Caki2 (cell line): ENCODE measurements at regions not wholly inside any gene's neighbourhood (a gene's known extent, or its start where the extent isn't known, plus 50 kb on each side); places are given as distances from the start of the nearest gene placed in this dataset.

ENCODE experiments used
- DNase-seq: peaks from one replicate; pipeline ENCODE4 v3.0.0-alpha.2; 2015; ENCODE audit warnings: low read depth
- in situ Hi-C: cut with HindIII; loops from 2 replicates; pipeline ENCODE4 v1.10.0; 2016; ENCODE audit warnings: low sequenced_read_pairs, low pct_unique_long_range_greater_than_20kb, mixed read lengths

DNA sequence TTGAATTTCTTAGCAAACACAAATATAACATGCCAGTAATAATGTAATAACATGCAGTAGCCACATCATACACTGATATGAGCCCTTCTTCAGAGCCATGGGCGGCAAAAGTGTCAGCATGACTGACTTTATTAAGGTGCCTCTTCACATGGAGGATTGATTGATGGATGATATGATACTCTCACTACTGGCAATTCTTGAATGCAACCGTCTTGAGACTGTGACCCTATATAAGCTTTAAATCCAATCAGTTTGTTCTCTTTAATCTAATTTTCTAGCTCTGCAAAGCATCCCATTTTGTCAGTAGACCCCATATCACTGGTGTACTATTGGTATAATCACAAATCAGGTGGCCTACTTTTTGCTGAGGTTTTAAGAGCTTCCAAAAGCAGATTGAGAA lies 463.7 kb upstream of the ROBO2 start:
- DNase-seq: no peak
- in situ Hi-C loops: no loop called here

DNA sequence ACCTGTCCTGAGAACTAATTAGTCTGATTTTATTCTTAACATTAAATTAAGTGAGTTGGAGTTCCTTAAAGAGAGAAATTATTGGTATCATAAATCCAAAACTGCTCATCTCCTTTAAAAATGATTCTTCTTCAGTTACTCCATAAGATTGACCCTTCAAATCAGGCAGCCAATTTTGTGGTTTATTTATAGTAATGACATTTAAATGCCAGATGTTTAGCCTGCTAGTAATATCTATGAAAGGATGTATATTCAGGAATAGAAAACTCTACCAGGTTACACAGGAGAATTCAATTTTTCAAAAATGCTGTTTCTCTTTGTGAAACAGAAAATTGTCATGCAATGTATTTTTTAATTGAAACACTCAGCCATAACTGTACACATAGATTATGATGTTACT lies 457.8 kb upstream of the ROBO2 start:
- in situ Hi-C loops: no loop called here
- DNase-seq: no peak

DNA sequence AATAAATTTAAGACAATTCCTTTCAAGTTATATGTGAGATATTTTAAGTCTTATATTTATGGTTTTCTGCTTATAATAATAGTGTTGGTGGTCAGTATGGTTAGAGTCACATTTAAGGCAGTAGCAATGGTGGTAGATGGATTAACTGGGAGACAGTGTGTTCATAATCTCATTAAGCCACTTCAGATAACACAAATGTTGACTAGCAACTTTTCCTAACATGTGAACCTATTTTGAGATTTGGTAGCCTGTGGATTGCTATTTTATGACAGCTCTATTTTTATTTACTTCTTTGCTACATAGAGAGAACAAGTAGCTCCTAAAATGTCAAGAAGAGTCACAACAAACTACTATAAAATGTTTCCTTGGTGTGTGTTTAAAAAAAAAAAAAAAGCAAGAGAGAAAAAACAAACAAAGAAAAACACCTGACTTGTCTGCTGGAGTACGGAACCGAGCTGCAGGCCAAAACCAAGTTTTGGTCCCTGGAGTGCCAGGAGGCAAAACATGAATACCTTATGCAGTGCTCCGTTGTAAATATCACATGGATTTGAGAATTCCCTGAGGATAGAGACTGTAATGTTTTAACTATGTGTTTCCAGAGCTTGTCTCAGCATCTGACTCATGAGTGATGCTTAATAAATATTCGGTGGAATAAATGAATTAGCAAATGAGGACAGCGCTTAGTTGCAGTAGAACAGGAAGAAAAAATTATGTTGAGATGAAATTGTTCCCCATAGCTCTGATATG lies 457.1 kb upstream of the ROBO2 start:
- DNase-seq: no peak
- in situ Hi-C loops: no loop called here

DNA sequence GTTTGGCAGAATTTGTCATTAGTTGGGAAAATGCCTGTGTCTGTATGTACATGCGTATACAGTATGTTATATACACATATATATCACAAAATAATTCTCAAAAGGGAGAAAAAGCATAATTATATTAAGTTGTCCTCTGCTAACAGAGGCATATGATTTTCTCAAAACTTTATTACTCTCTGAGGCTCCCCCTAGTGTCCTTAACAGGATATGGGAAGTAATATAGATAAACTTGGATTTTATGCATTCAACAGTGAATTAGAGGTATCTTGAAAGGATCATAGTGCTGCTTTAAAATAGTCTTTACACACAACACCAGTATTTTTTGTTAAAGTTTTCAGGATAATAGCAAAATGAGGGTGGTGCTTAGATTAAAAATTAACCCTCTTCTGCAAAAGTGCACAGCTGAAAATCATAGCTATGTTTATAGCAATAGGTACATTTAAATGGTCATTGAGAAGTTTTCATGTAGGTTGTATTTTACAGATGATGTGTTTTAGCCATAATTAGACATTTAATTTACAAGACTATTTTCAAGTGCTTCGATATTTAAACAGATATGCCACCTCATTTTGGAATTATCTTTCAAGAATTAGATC lies 454.0 kb upstream of the ROBO2 start:
- no peak for DNase-seq
- in situ Hi-C loops: no loop called here

DNA sequence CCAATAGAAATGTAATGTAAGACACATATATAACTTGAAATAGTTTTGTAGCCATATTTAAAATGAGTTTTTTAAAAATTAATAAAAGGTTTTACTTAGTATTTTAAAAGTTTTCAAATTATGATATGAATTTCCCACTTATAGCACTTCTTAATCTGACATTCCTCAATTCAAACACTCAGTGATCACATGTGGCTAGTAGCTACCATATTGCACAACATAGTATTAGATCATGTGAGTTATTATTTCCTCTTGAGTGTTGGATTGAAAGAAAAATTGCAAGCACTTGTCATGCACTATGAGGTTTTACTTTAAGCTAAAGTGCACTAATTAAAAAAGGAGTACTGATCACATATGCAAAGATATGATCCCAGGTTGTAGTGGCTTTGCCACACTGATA lies 453.4 kb upstream of the ROBO2 start:
- DNase-seq: no peak
- in situ Hi-C loops: no loop called here

- in situ Hi-C loops: no loop called here
- no peak for DNase-seq
Observed at GRCh38 chr3:76610150-76610549, 429.7 kb upstream of the ROBO2 start.

DNA sequence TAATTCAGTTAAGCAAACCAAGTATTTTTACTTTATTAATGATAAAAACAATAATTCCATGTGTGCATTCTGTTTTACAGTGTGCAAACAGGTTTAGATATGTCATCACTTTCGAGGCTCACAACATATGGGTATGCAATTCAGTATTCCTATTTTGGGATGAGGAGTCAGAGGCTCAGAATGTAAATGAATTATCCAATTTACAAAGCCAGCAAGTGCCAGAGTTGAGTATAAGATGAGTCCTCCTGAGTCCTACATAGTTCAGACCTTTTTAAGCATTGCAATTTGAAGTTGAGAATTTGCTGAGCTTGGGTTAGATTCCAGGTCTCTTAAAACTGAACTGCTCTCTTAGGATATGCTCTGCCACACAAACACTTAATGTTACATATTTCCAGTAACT lies 424.2 kb upstream of the ROBO2 start:
- DNase-seq: no peak
- in situ Hi-C loops: no loop called here

GRCh38 chr3:76624164-76624563 lies 415.7 kb upstream of the ROBO2 start:
- in situ Hi-C loops: no loop called here
- DNase-seq: no peak

DNA sequence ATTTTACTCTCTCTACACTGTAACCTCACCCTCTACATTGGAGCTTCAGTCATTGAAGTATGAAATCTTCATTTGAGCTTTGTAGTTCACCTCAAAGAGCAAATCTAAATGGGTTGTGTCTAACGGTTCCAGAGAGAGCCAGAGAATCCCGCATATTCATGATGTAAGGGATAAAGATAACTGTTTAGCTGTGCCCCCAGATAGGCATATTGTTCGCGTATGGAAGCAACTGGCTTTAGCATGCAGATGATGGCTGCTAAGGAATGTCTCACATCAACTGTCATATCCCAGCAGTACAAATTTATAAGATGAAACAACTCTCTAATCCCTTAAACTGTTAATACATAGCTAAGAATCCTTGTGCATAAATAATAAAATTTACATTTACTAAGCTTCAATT lies 412.7 kb upstream of the ROBO2 start:
- no peak for DNase-seq
- in situ Hi-C loops: no loop called here

DNA sequence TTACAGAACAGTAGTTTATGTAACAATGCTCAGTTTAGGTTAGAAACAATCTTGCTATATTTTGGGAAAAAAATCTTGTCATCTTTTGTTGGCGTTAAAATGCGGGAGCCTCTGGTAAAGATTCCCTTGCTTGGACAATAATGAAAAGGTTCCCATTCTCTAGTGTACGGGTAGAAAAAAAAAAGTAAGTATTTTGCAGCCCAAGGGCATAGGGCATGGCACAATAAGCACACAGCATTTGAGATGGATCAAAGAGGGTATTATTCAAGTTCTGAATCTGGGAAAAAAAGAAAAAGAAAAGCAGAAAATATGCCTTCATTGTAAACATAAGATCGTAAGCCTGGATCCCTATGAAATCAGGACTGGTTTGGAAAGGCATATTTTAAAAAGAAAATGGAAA lies 408.6 kb upstream of the ROBO2 start:
- in situ Hi-C loops: no loop called here

GRCh38 chr3:76638006-76638405 lies 401.9 kb upstream of the ROBO2 start:
- no peak for DNase-seq
- in situ Hi-C loops: no loop called here

More for the DNA sequence above, 408.6 kb upstream of the ROBO2 start:
- no peak for DNase-seq

GRCh38 chr3:76643623-76644304 lies 396.1 kb upstream of the ROBO2 start:
- DNase-seq: no peak
- in situ Hi-C loops: no loop called here

GRCh38 chr3:76644305-76644675 lies 395.6 kb upstream of the ROBO2 start:
- in situ Hi-C loops: no loop called here
- DNase-seq: no peak

- in situ Hi-C loops: no loop called here
- DNase-seq: no peak
Observed at GRCh38 chr3:76645724-76646123, 394.2 kb upstream of the ROBO2 start.

DNA sequence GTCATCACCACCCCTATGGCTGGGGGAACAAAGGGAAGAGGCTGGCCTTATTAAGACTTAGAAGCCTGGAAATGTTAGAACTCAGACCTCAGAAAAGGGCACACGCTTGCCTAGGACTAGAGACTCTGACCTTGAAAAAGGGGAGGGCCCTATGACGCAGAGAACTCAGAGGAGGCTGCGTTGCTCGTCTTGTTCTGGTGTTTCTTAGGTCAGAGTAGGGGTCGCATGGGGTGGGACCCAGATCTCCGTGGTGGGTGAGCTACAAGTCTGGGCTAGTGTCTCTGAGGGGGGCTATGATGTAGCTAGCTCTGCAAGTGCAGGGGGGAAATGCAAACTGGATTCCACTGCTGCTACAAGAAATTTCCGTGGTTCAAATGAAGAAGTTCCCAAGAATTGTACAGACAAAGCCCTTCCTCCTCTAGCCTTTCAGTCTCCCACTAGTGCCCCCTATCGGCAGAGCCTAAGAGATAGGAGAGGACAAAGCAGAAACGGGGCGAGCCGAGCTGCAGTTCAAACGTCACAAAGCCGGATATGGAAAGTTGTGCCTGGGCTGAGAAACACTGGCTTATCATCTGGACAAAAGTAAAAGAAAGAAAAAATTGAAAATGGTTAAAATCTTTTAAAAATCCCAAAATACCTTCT lies 392.9 kb upstream of the ROBO2 start:
- no peak for DNase-seq
- in situ Hi-C loops: no loop called here

- in situ Hi-C loops: no loop called here
- no peak for DNase-seq
Observed at GRCh38 chr3:76651784-76652183, 388.1 kb upstream of the ROBO2 start.

GRCh38 chr3:76652524-76652923 lies 387.4 kb upstream of the ROBO2 start:
- DNase-seq: no peak
- in situ Hi-C loops: no loop called here

DNA sequence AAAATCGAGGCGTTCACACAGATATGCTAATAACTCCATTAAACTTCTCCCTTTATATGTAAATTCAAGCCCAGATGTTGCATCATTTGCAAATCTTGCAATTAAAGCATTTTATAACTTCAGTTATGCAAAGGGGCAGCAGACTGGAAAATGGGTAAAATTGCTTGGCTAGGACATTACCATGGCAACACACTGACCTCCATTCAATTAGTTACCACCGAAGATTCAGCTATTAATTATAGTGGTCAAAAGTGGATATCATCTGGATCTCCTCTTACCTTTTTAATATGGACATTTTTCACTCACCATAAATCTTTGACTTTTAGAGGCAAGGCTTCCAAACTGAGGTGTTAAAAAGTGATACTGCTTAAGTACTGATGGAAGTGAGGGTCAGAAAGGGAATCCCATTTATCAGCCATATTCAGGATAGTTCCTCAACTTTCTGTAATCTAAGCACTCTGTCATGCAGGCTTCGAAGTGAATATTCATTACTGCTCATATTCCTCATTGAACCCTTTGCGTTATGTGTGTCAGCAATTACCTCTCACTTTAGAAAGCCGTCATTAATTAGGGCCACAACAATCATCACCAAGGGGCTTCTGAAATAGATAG lies 386.2 kb upstream of the ROBO2 start:
- no peak for DNase-seq
- in situ Hi-C loops: no loop called here

- in situ Hi-C loops: no loop called here
- peak; percentile 37 for DNase-seq
Observed at GRCh38 chr3:76656531-76657070, 383.3 kb upstream of the ROBO2 start.
